SU-DHL-6 (cell line): ENCODE measurements at regions not wholly inside any gene's neighbourhood (a gene's known extent, or its start where the extent isn't known, plus 50 kb on each side); places are given as distances from the start of the nearest gene placed in this dataset.

Experiments used
- H2AFZ ChIP-seq: fragments of 200-600 bp; sonication (generic); 2 replicates; pipeline ENCODE4 v1.6.1; 2014; ENCODE audit warnings: low read depth, mild to moderate bottlenecking, moderate library complexity, mixed read lengths, antibody characterized with exemption, low read length; ENCODE audit not compliant: severe bottlenecking
- H3F3A ChIP-seq: fragments of 200-600 bp; shearing (Covaris generic); 2 replicates; pipeline ENCODE4 v1.6.0; 2016; ENCODE audit warnings: antibody characterized with exemption, mild to moderate bottlenecking; ENCODE audit not compliant: insufficient read depth
- H3K27ac ChIP-seq: fragments of 200-600 bp; sonication (generic); 2 replicates; pipeline ENCODE4 v1.5.1; 2016; ENCODE audit warnings: low read depth, mild to moderate bottlenecking, low read length, moderate library complexity, mixed read lengths
- H3K27me3 ChIP-seq: fragments of 200-600 bp; sonication (generic), shearing (Covaris generic); 2 replicates; pipeline ENCODE4 v1.6.0; 2014; ENCODE audit warnings: mild to moderate bottlenecking, low read length
- H3K36me3 ChIP-seq: fragments of 200-600 bp; sonication (generic); 2 replicates; pipeline ENCODE4 v1.6.1; 2014; ENCODE audit warnings: mild to moderate bottlenecking, low read length, mixed read lengths
- H3K4me2 ChIP-seq: fragments of 300-600, 200-600 bp; shearing (Covaris generic), sonication (generic); 2 replicates; pipeline ENCODE4 v1.6.0; 2014; ENCODE audit warnings: low read length, low read depth, mild to moderate bottlenecking; ENCODE audit not compliant: poor library complexity, severe bottlenecking
- H3K4me3 ChIP-seq: fragments of 200-600 bp; sonication (generic); 2 replicates; pipeline ENCODE4 v1.5.1; 2014; ENCODE audit warnings: antibody characterized with exemption, low read length, mild to moderate bottlenecking, mixed read lengths; ENCODE audit not compliant: insufficient read depth, poor library complexity, severe bottlenecking
- H3K79me2 ChIP-seq: fragments of 200-600 bp; sonication (generic); 2 replicates; pipeline ENCODE4 v1.6.1; 2014; ENCODE audit warnings: mild to moderate bottlenecking, low read length, moderate library complexity; ENCODE audit not compliant: insufficient read depth
- H3K9ac ChIP-seq: fragments of 200-600 bp; sonication (generic); 2 replicates; pipeline ENCODE4 v1.7.0; 2014; ENCODE audit warnings: mild to moderate bottlenecking, low read length
- H3K9me2 ChIP-seq: fragments of 200-600 bp; sonication (generic); replicated peaks from 2 replicates; pipeline ENCODE4 v1.6.1; 2014; ENCODE audit warnings: low read length; ENCODE audit not compliant: insufficient read depth
- H3K9me3 ChIP-seq: fragments of 200-600 bp; sonication (generic); 2 replicates; pipeline ENCODE4 v1.6.1; 2014; ENCODE audit warnings: low read length, mixed read lengths; ENCODE audit not compliant: insufficient read depth
- H4K20me1 ChIP-seq: fragments of 200-600 bp; sonication (generic); 2 replicates; pipeline ENCODE4 v1.6.1; 2014; ENCODE audit warnings: low read depth, mild to moderate bottlenecking, antibody characterized with exemption, low read length, moderate library complexity, mixed read lengths
- CTCF ChIP-seq: fragments of 200-600 bp; sonication (generic); IDR thresholded peaks from one replicate; pipeline ENCODE4 v1.5.1; 2017; ENCODE audit warnings: antibody characterized with exemption, mild to moderate bottlenecking, low read length, moderate library complexity; ENCODE audit not compliant: insufficient read depth, poor library complexity, severe bottlenecking
- EZH2phosphoT487 ChIP-seq: fragments of 200-600 bp; sonication (generic), shearing (Covaris generic); conservative IDR thresholded peaks from 2 replicates; pipeline ENCODE4 v1.6.1; 2018; ENCODE audit warnings: mild to moderate bottlenecking, antibody characterized with exemption, low read length, moderate library complexity, mixed read lengths

GRCh38 chr4:180103794-180104193, 2139.4 kb upstream of the TENM3 start:
- no peak overlapping the region for H3K4me2 ChIP-seq
- H3K79me2 ChIP-seq = no peaks in the 10 kb centered on the region
- H3K36me3 ChIP-seq = no peaks in the 10 kb centered on the region
- no peaks in the 10 kb centered on the region for H3K9me2 ChIP-seq
- no peak overlapping the region for H3K9ac ChIP-seq
- H3F3A ChIP-seq = no peaks in the 10 kb centered on the region
- H2AFZ ChIP-seq = no peak overlapping the region
- no peaks in the 10 kb centered on the region for H4K20me1 ChIP-seq
- H3K9me3 ChIP-seq = no peaks in the 10 kb centered on the region
- TF ChIP-seq EZH2phosphoT487 (no peak), CTCF (no peak)
- no peak overlapping the region for H3K4me3 ChIP-seq
- no peak overlapping the region for H3K27ac ChIP-seq
- H3K27me3 ChIP-seq = no peaks in the 10 kb centered on the region

GRCh38 chr4:180105362-180105761, 2137.8 kb upstream of the TENM3 start:
- Histone ChIP-seq H4K20me1 (no peaks in the 10 kb centered on the region), H3K4me2 (no peak overlapping the region), H3K9me2 (no peaks in the 10 kb centered on the region), H2AFZ (no peak overlapping the region), H3K9me3 (no peaks in the 10 kb centered on the region), H3K36me3 (no peaks in the 10 kb centered on the region), H3K9ac (no peak overlapping the region), H3K27me3 (no peaks in the 10 kb centered on the region), H3K79me2 (no peaks in the 10 kb centered on the region), H3K27ac (no peak overlapping the region), H3F3A (no peaks in the 10 kb centered on the region), H3K4me3 (no peak overlapping the region)
- no peak for TF ChIP-seq CTCF
- TF ChIP-seq EZH2phosphoT487 = no peak

DNA sequence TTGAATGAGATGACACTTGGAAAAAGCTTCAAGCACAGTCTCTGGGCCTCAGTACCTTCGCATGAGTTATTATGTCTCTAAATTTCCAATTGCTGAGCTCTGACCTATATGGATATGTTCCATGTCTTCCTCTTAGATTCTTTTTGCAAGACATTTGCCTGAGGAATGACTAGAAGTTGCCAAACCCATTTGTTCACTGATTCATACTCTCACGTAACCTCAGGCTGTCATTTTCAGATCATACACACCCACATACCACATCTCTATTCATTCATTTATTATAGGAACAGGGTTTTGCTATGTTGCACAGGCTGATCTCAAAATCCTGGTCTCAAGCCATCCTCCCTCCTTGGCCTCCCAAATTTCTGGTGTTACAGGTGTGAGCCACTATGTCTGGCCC, 2137.1 kb upstream of the TENM3 start:
- no peak overlapping the region for H3K27ac ChIP-seq
- no peaks in the 10 kb centered on the region for H4K20me1 ChIP-seq
- TF ChIP-seq EZH2phosphoT487 = no peak
- no peak overlapping the region for H3K4me2 ChIP-seq
- H3K4me3 ChIP-seq = no peak overlapping the region
- H3F3A ChIP-seq = no peaks in the 10 kb centered on the region
- no peaks in the 10 kb centered on the region for H3K36me3 ChIP-seq
- H3K9me3 ChIP-seq = no peaks in the 10 kb centered on the region
- H3K27me3 ChIP-seq = no peaks in the 10 kb centered on the region
- H2AFZ ChIP-seq = no peak overlapping the region
- no peaks in the 10 kb centered on the region for H3K79me2 ChIP-seq
- H3K9ac ChIP-seq = no peak overlapping the region
- H3K9me2 ChIP-seq = no peaks in the 10 kb centered on the region

DNA sequence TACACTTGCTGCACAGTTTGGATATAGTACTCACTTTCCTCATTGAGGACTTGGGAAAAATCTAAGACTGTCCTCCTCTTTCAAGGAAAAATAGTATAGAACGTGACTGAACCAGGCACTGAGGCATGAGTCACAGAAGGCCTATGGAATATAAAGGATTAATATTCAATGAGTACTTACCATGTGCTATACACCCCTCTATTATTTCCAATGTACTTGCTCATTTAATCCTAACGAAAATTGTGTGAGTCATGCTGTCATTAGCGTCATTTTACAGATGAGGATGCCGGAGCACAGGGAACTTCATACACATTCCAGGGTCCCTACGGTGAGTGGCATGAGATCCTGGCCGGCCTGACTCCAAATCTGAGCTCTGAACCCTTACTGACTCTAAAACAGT, 2136.2 kb upstream of the TENM3 start:
- no peak overlapping the region for H3K9ac ChIP-seq
- no peaks in the 10 kb centered on the region for H3K79me2 ChIP-seq
- H4K20me1 ChIP-seq = no peaks in the 10 kb centered on the region
- no peaks in the 10 kb centered on the region for H3K9me3 ChIP-seq
- H3F3A ChIP-seq = no peaks in the 10 kb centered on the region
- H3K4me2 ChIP-seq = no peak overlapping the region
- no peak overlapping the region for H3K27ac ChIP-seq
- no peaks in the 10 kb centered on the region for H3K9me2 ChIP-seq
- H3K4me3 ChIP-seq = no peak overlapping the region
- H2AFZ ChIP-seq = no peak overlapping the region
- no peaks in the 10 kb centered on the region for H3K36me3 ChIP-seq
- H3K27me3 ChIP-seq = no peaks in the 10 kb centered on the region
- no peak for TF ChIP-seq CTCF
- no peak for TF ChIP-seq EZH2phosphoT487
